ENCODE measurements at regions not wholly inside any gene's neighbourhood (a gene's known extent, or its start where the extent isn't known, plus 50 kb on each side); places are given as distances from the start of the nearest gene placed in this dataset.

- Mint-ChIP-seq H3K36me3 (ENCODE audit: low read depth) (no peaks in the 10 kb centered on the region), H3K4me1 (peaks cover 41% of the 10 kb centered on the region), H3K9me3 (peaks cover under 1% of the 10 kb centered on the region), H3K27ac (peak overlapping the region in 1 of 3 experiments; percentile 2), H3K27me3 (ENCODE audit: low read depth) (peaks cover 5% of the 10 kb centered on the region), H3K4me3 (no peak overlapping the region)
- TF ChIP-seq CTCF (IDR thresholded peaks at IDR 0.05; ENCODE audit: unreplicated experiment in 3 of 3) = no peak
Observed at GRCh38 chr12:90855534-90855933, 99.4 kb downstream of the CCER1 start.

DNA sequence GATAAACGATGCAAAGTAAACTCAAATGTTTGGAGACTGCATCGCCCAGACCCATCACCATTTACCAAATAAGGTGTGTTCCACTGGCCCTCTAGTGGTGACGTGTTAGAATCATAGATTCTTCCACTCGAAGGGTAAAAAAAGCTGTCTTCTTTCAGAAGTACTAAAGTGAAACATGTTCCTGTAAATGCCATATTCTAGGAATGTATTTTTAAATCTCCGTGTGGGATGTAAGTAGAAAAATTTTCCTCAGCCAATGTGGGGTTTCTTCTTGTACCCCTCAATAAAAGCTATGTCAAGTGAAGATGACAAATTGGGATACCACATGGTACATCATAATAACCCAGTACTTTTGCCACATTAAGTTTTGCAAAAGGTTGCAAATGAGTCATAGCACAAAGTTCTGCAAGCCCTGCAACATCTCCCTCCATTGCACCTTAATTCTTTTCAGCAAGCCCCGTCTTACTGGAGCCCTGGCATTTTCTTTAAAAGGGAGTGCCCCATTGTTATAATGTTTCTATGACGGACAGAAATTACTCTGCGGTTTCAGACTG, 100.8 kb downstream of the CCER1 start:
- Mint-ChIP-seq H3K36me3 (ENCODE audit: low read depth) (no peaks in the 10 kb centered on the region), H3K4me1 (peaks cover 32% of the 10 kb centered on the region), H3K9me3 (no peaks in the 10 kb centered on the region), H3K4me3 (no peak overlapping the region), H3K27me3 (ENCODE audit: low read depth) (no peaks in the 10 kb centered on the region), H3K27ac (peak overlapping the region in 1 of 3 experiments; percentile 29)
- peak; percentile 75 to 78 (median 76) for TF ChIP-seq CTCF (IDR thresholded peaks at IDR 0.05; ENCODE audit: unreplicated experiment in 3 of 3)

- H3K27me3 Mint-ChIP-seq (ENCODE audit: low read depth) = no peaks in the 10 kb centered on the region
- H3K4me1 Mint-ChIP-seq = peaks cover 16% of the 10 kb centered on the region
- H3K27ac Mint-ChIP-seq = no peak overlapping the region
- no peaks in the 10 kb centered on the region for H3K36me3 Mint-ChIP-seq (ENCODE audit: low read depth)
- H3K4me3 Mint-ChIP-seq = no peak overlapping the region
- no peak for TF ChIP-seq CTCF (IDR thresholded peaks at IDR 0.05; ENCODE audit: unreplicated experiment in 3 of 3)
- no peaks in the 10 kb centered on the region for H3K9me3 Mint-ChIP-seq
Observed at GRCh38 chr12:90851800-90852718, 102.9 kb downstream of the CCER1 start.

DNA sequence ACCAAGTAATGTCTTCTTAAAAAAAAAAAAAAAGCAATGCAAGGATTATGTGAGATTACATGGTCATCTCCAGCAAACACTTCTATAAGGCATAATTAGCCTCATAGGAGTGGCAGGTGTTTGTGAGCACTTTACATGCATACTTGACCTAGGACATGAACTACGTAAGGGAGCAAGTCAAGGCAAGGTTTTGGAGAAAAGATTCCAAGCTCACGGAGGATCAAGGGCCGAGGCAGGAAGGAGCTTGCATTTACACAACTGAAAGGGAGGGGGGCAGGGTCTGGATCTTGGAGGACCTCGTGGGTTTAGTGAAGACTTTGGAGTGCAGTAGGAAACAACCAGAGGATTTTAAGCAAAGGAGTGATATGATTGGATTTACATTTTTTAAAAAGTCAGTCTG, 112.5 kb downstream of the CCER1 start:
- no peaks in the 10 kb centered on the region for H3K36me3 Mint-ChIP-seq (ENCODE audit: low read depth)
- peaks cover 3% of the 10 kb centered on the region for H3K9me3 Mint-ChIP-seq
- peaks cover 11% of the 10 kb centered on the region for H3K4me1 Mint-ChIP-seq
- no peak overlapping the region for H3K4me3 Mint-ChIP-seq
- TF ChIP-seq CTCF (IDR thresholded peaks at IDR 0.05; ENCODE audit: unreplicated experiment in 3 of 3) = no peak
- no peaks in the 10 kb centered on the region for H3K27me3 Mint-ChIP-seq (ENCODE audit: low read depth)
- H3K27ac Mint-ChIP-seq = peak overlapping the region in 2 of 3 experiments; percentile 6 to 15

- TF ChIP-seq CTCF (IDR thresholded peaks at IDR 0.05; ENCODE audit: unreplicated experiment in 3 of 3) = no peak
- H3K36me3 Mint-ChIP-seq (ENCODE audit: low read depth) = no peaks in the 10 kb centered on the region
- H3K27ac Mint-ChIP-seq = no peak overlapping the region
- peaks cover 3% of the 10 kb centered on the region for H3K9me3 Mint-ChIP-seq
- H3K4me3 Mint-ChIP-seq = no peak overlapping the region
- no peaks in the 10 kb centered on the region for H3K27me3 Mint-ChIP-seq (ENCODE audit: low read depth)
- peaks cover 11% of the 10 kb centered on the region for H3K4me1 Mint-ChIP-seq
Observed at GRCh38 chr12:90841336-90841735, 113.6 kb downstream of the CCER1 start.

Data from nephron (organoid).